ENCODE measurements at regions not wholly inside any gene's neighbourhood (a gene's known extent, or its start where the extent isn't known, plus 50 kb on each side); places are given as distances from the start of the nearest gene placed in this dataset.

DNA sequence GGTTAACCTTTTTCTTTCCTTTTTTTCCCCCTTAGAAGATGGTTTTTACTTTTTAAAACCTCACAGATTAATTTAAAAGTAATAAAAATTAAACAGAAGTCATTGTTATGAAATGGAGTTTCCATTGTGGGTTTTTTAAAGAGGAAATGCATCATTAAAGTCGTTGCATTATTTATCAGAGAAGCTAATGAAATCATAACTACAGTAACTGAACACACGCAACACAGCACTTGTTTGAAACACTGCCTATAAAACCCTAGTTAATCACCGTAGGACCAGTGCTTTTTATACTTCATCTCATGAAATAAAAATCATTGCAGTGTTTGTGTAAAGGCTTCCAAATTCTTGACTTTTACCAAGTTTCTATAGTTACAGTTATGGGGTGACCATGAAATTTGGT is 82.4 kb upstream of the NTRK2 start:
- TF ChIP-seq, protein P1, sequence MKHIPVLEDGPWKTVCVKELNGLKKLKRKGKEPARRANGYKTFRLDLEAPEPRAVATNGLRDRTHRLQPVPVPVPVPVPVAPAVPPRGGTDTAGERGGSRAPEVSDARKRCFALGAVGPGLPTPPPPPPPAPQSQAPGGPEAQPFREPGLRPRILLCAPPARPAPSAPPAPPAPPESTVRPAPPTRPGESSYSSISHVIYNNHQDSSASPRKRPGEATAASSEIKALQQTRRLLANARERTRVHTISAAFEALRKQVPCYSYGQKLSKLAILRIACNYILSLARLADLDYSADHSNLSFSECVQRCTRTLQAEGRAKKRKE (CRISPR knock-in tag; IDR thresholded peaks at IDR 0.05; ENCODE audit: low read depth): no peak
- no peak for TF ChIP-seq NFE2L2 (conservative IDR thresholded peaks at IDR 0.05; ENCODE audit: low read length)
- ATAC-seq (no peak), FAIRE-seq (no peak), DNase-seq (ENCODE audit: low read depth in 1 of 2, low spot score in 1 of 2) (no peak)
- ChIA-PET POLR2A (no interaction called here), CTCF (no interaction called here)
- 52% methylated on average over 3 of the region's 3 CpGs for WGBS (ENCODE audit: missing lambda C conversion rate)
- Histone ChIP-seq H3K9me3 (no peaks in the 10 kb centered on the region), H3K4me1 (no peaks in the 10 kb centered on the region), H3K4me3 (no peak overlapping the region), H3K4me2 (no peak overlapping the region), H3K27ac (no peak overlapping the region)

DNA sequence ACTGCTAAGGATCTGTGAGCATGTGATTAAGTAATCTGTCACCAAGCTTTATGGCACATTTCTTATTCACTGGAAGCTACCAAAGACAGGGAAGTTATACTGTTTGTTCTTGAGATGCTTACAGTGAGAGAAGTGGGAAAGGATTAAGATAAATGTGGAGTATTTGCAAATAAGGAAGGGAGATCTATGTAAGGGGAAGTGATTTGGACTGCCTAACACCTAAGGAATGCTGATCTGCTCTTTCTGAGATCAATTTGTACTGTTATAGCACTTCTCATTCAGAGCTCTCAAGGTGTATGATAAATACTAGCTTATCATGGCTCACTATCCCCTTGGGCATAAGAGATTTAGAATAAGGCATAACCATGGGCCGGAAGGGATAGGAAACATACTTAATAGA is 80.0 kb upstream of the NTRK2 start:
- Histone ChIP-seq H3K9me3 (no peaks in the 10 kb centered on the region), H3K4me1 (no peaks in the 10 kb centered on the region), H3K27ac (no peak overlapping the region), H3K4me3 (no peak overlapping the region), H3K4me2 (no peak overlapping the region)
- FAIRE-seq (no peak), ATAC-seq (no peak), DNase-seq (ENCODE audit: low read depth in 1 of 2, low spot score in 1 of 2) (no peak)
- no peak for TF ChIP-seq FOSB (CRISPR knock-in tag; IDR thresholded peaks at IDR 0.05)
- no peak for TF ChIP-seq CEBPB (IDR thresholded peaks at IDR 0.05)
- no peak for TF ChIP-seq MYC (IDR thresholded peaks at IDR 0.05; ENCODE audit: borderline replicate concordance, low read length)
- TF ChIP-seq, protein P2, sequence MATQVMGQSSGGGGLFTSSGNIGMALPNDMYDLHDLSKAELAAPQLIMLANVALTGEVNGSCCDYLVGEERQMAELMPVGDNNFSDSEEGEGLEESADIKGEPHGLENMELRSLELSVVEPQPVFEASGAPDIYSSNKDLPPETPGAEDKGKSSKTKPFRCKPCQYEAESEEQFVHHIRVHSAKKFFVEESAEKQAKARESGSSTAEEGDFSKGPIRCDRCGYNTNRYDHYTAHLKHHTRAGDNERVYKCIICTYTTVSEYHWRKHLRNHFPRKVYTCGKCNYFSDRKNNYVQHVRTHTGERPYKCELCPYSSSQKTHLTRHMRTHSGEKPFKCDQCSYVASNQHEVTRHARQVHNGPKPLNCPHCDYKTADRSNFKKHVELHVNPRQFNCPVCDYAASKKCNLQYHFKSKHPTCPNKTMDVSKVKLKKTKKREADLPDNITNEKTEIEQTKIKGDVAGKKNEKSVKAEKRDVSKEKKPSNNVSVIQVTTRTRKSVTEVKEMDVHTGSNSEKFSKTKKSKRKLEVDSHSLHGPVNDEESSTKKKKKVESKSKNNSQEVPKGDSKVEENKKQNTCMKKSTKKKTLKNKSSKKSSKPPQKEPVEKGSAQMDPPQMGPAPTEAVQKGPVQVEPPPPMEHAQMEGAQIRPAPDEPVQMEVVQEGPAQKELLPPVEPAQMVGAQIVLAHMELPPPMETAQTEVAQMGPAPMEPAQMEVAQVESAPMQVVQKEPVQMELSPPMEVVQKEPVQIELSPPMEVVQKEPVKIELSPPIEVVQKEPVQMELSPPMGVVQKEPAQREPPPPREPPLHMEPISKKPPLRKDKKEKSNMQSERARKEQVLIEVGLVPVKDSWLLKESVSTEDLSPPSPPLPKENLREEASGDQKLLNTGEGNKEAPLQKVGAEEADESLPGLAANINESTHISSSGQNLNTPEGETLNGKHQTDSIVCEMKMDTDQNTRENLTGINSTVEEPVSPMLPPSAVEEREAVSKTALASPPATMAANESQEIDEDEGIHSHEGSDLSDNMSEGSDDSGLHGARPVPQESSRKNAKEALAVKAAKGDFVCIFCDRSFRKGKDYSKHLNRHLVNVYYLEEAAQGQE (IDR thresholded peaks at IDR 0.05): no peak
- no peak for TF ChIP-seq CHD4 (IDR thresholded peaks at IDR 0.05; ENCODE audit: borderline replicate concordance)
- no peak for TF ChIP-seq ZNF302 (CRISPR knock-in tag; IDR thresholded peaks at IDR 0.05)
- TF ChIP-seq, protein P3, sequence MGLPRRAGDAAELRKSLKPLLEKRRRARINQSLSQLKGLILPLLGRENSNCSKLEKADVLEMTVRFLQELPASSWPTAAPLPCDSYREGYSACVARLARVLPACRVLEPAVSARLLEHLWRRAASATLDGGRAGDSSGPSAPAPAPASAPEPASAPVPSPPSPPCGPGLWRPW (IDR thresholded peaks at IDR 0.05): no peak
- WGBS (ENCODE audit: missing lambda C conversion rate): 7% methylated on average over 1 of the region's 1 CpG
- ChIA-PET CTCF (interaction anchor here (0.6 to 1.5 kb wide), 3 partner anchors 8 to 192 kb away, joined by 3 to 5 read pairs (median 3); no protein-coding TSS in a partner anchor), POLR2A (no interaction called here)

DNA sequence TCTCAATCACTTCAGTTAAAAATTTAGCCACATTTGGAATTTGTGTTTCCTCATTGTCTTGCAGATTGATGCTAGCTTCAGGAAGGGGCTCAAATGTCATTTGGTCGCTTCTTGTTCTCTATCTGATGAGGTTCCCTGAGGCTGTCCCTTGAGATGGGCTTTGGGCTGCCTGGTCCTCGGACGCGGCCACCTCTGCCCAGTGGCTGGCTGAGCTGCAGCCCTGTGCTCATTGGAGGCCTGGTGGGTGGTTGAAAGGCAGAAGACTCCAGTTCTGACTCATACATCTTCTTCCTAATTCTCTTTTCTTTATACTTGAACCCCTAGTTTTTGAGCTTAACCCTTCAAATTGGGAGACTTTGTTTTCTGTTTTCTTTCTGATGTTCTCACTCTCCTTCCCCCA is 78.8 kb upstream of the NTRK2 start:
- DNase-seq (ENCODE audit: low read depth in 1 of 2, low spot score in 1 of 2) (no peak), ATAC-seq (no peak), FAIRE-seq (no peak)
- TF ChIP-seq USF2 (IDR thresholded peaks at IDR 0.05): no peak
- no peaks in the 10 kb centered on the region for H3K4me1 ChIP-seq
- H3K9me3 ChIP-seq: no peaks in the 10 kb centered on the region
- 50% methylated on average over 4 of the region's 4 CpGs for WGBS (ENCODE audit: missing lambda C conversion rate)
- H3K4me2 ChIP-seq: no peak overlapping the region
- CTCF ChIA-PET: no interaction called here
- H3K27ac ChIP-seq: no peak overlapping the region
- POLR2A ChIA-PET: no interaction called here
- no peak overlapping the region for H3K4me3 ChIP-seq

DNA sequence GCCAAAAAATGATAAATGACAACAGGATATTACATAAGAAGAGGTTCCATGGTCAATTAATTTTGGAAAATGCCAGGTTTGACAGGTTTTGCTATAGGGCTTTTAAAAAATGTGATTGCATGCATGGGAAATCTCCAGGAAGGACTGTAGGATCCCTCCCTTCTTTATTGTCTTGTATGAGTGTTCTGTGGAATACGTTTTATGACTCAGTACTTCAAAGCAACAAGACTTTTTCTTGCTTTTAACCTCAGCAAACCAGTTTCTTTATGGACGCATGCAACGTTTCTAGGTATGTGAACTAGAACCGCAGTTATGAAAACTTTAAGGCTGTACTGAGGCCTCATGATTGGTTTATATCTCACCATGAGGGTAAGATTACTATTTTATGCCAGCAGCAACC is 76.6 kb upstream of the NTRK2 start:
- Histone ChIP-seq H3K4me1 (no peaks in the 10 kb centered on the region), H3K27ac (no peak overlapping the region), H3K4me3 (no peak overlapping the region), H3K4me2 (no peak overlapping the region), H3K9me3 (no peaks in the 10 kb centered on the region)
- POLR2A ChIA-PET: no interaction called here
- CTCF ChIA-PET: no interaction called here
- ATAC-seq (no peak), FAIRE-seq (no peak), DNase-seq (ENCODE audit: low read depth in 1 of 2, low spot score in 1 of 2) (no peak)
- no peak for TF ChIP-seq TP53 (CRISPR knock-in tag; IDR thresholded peaks at IDR 0.05)
- TF ChIP-seq NPAS2 (CRISPR knock-in tag; IDR thresholded peaks at IDR 0.05; ENCODE audit: borderline replicate concordance): no peak
- TF ChIP-seq CHD2 (IDR thresholded peaks at IDR 0.05; ENCODE audit: low read length, partially characterized antibody): no peak
- no peak for TF ChIP-seq SMC3 (IDR thresholded peaks at IDR 0.05)
- no peak for TF ChIP-seq NR3C1 (IDR thresholded peaks at IDR 0.05)
- TF ChIP-seq PBX3 (IDR thresholded peaks at IDR 0.05): no peak
- no peak for TF ChIP-seq MAX (IDR thresholded peaks at IDR 0.05)
- no peak for TF ChIP-seq CBX8 (IDR thresholded peaks at IDR 0.05)
- no peak for TF ChIP-seq MAFK (IDR thresholded peaks at IDR 0.05; ENCODE audit: partially characterized antibody)
- 28% methylated on average over 4 of the region's 4 CpGs for WGBS (ENCODE audit: missing lambda C conversion rate)

All from A549 (cell line).